ENCODE measurements at regions not wholly inside any gene's neighbourhood (a gene's known extent, or its start where the extent isn't known, plus 50 kb on each side); places are given as distances from the start of the nearest gene placed in this dataset.

DNA sequence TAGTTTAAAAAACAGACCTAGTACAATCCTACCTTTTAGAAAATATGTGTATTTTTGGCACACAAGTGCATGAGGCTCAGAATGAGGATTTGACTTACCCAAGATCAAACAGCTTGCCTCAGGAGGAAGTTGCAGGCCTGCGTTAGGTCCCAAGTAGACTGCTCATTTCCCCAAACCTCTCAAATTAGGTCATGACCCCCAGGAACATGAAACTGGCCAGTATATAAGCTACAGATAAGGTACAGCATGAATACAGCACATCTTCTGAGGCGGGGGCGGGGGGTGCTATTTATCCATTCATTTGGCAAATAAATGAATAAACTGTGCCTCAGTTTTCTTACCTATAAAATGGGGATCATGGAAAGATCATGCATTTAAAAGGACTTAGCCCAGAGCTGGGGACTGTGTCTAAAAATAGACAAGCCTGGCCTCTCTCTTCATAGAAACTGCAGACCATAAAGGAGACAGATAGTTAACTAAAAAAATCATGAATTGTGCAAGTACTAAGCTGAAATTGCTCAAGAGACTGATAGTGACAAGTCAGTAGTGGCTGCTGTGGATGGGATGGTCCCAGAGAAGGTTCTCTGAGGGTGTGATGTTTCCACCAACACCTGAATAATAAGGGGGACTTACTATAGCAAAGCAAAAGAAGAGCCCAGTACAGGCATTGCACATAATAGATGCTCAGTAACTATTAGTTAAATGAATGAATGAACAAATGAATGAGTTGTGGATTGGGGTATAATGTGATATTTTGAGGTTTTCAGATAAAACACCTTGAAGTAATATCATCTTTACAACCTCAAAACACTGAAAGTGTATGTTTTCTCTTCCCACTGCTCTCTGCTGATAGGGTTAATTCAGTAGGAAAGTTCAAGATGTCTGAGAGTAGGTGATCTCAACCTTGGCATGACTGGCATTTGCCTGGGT lies 258.5 kb upstream of the PROK2 start:
- no peak for DNase-seq (ENCODE audit: low spot score)
- CTCF ChIA-PET = no interaction called here
- TF ChIP-seq, protein P1, sequence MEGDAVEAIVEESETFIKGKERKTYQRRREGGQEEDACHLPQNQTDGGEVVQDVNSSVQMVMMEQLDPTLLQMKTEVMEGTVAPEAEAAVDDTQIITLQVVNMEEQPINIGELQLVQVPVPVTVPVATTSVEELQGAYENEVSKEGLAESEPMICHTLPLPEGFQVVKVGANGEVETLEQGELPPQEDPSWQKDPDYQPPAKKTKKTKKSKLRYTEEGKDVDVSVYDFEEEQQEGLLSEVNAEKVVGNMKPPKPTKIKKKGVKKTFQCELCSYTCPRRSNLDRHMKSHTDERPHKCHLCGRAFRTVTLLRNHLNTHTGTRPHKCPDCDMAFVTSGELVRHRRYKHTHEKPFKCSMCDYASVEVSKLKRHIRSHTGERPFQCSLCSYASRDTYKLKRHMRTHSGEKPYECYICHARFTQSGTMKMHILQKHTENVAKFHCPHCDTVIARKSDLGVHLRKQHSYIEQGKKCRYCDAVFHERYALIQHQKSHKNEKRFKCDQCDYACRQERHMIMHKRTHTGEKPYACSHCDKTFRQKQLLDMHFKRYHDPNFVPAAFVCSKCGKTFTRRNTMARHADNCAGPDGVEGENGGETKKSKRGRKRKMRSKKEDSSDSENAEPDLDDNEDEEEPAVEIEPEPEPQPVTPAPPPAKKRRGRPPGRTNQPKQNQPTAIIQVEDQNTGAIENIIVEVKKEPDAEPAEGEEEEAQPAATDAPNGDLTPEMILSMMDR (conservative IDR thresholded peaks at IDR 0.05; ENCODE audit: low read depth) = no peak
- H3K27ac ChIP-seq = no peak overlapping the region
- POLR2A ChIA-PET (ENCODE audit: low non-redundant PET) = no interaction called here

DNA sequence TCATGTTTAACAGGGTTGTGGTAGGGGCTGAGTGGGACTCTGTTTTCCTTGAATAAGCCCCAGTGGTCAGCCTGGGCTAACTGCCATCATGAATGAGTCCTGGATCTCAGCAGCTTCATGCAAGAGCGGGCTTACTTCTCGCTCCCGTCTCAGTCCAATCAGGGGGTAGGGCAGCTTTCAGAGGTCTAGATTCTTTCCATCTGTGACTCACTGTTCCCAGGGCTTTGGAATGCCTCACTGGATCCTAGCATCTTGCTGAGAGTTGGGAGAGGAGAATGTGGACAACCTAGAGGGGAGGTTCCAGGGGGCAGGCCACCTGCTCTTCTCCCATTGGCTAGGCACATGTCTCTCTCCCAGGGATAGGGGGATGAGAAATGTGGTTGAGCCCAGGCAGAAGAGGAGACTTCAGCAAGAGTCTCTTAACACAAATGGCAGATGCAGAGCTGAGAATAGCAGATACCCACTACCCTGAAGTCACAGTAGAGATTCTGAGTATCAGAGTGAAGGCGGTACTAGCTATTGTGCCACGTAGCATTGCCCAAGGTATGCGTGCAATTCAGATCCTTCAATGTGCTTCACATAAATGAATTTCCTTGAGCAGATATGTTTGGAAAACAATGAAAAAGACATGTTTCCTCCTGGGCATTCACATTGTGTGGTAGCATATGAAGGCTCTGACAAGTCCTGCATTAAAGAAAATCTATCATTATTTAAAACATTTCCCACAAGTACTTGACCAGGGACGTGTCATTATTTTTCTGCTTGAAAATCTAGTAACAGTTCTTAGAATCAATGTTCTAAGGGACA lies 257.7 kb upstream of the PROK2 start:
- no peak for DNase-seq (ENCODE audit: low spot score)
- no peak overlapping the region for H3K27ac ChIP-seq
- POLR2A ChIA-PET (ENCODE audit: low non-redundant PET) = no interaction called here
- TF ChIP-seq, protein P1 (conservative IDR thresholded peaks at IDR 0.05; ENCODE audit: low read depth) = no peak
- CTCF ChIA-PET = no interaction called here

DNA sequence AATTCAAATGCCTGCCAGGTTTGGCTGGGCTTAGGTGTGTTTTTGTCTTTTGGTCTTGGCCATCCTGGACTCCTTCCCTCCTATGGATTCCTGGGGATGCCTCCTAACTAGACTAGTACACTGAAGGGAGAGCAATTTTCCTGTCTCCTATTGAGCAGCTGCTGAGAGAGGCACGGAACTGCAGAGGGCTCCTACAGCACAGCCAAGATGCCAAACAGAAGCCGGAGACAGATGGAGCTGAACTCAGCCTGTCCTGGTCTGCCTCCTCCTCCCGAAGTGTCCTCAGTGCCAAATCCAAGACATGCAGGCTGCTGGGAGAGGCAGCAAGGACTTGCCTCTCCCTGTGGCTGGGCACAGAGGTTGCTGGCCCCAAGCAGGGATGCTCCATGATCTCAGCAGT lies 256.6 kb upstream of the PROK2 start:
- ChIA-PET CTCF (no interaction called here), POLR2A (ENCODE audit: low non-redundant PET) (no interaction called here)
- no peak for DNase-seq (ENCODE audit: low spot score)
- H3K27ac ChIP-seq = no peak overlapping the region
- TF ChIP-seq, protein P1 (conservative IDR thresholded peaks at IDR 0.05; ENCODE audit: low read depth) = no peak

DNA sequence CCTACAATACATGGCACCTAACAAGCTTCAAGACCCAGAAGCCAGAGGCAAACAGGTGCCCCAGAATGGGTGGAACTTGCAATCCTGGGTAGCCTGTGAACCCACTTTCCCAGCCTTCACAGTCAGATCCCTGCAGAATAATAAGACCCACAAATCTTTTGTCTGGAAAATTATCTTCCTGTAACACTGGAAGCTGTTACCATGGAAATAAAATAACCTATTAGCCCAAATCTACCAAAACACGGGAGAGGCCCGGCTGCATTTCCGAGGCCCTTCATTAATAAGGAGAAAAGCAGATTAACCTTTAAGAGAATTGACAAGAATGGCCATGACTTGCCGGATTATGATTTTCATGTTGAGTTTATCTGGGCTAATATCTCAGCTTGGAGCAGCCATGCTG lies 256.1 kb upstream of the PROK2 start:
- POLR2A ChIA-PET (ENCODE audit: low non-redundant PET) = no interaction called here

DNA sequence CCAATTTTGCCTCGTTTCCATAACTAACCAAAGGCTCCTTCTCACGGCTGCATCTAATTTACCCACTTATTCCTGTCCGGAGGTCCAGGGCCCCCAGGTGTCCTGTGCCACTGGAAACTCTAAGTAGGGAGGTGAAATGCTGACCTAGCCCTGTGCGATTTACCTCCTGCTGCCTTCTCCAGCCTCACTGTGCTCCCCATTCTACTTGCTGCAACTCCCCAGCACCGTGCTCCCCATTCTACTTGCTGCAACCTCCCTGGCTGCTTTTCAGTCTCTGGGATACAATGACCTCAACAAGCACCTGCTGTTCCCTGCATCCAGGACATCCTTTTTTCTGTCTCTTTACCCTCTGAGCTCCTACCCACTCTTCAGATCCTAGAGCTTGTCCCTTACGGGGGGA lies 254.7 kb upstream of the PROK2 start:
- CTCF ChIA-PET = no interaction called here
- no peak overlapping the region for H3K27ac ChIP-seq
- POLR2A ChIA-PET (ENCODE audit: low non-redundant PET) = no interaction called here
- TF ChIP-seq, protein P1 (conservative IDR thresholded peaks at IDR 0.05; ENCODE audit: low read depth) = no peak
- no peak for DNase-seq (ENCODE audit: low spot score)

More for the DNA sequence above, 256.1 kb upstream of the PROK2 start:
- TF ChIP-seq, protein P1 (conservative IDR thresholded peaks at IDR 0.05; ENCODE audit: low read depth) = no peak
- CTCF ChIA-PET = no interaction called here
- H3K27ac ChIP-seq = no peak overlapping the region
- DNase-seq (ENCODE audit: low spot score) = no peak

DNA sequence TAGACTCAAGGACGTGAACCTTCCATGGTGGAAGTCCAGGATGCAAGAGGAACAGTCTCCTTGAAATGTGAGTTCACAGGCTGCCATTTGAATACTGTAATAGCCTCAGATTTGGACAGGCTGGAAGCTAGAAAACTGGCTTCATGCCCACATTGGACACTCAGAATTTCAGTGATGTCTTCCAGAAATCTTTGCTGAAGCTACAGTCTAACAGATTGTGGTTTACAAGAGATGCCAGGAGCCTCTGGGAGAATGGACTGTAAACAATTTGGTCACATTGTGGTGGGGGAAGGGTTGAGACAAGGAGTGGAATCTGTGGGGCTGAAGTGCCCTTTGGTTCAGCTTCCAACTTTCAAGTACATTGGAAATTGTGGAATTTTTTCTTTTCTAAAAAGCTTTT lies 252.0 kb upstream of the PROK2 start:
- no peak overlapping the region for H3K27ac ChIP-seq
- ChIA-PET CTCF (no interaction called here), POLR2A (ENCODE audit: low non-redundant PET) (no interaction called here)
- TF ChIP-seq, protein P1 (conservative IDR thresholded peaks at IDR 0.05; ENCODE audit: low read depth) = no peak
- DNase-seq (ENCODE audit: low spot score) = no peak
